Natural killer cell treated with Interleukin-12 subunit alpha and Interleukin-12 subunit beta and Interleukin-15 and Interleukin-18, amount 100 ng/mL, for 72 hours (primary cell): ENCODE measurements at regions not wholly inside any gene's neighbourhood (a gene's known extent, or its start where the extent isn't known, plus 50 kb on each side); places are given as distances from the start of the nearest gene placed in this dataset.
"Not testable (repeated sequence)": the region's sequence is repeated elsewhere in the genome, so short reads cannot be mapped to it uniquely, and the experiment has no call there.

ENCODE experiments used
- ATAC-seq, 2 donors: fragments of 150-1000 bp; cut with Tn5 transposase in 1 of 2; sonication (Bioruptor Pico), chemical (Tn5 transposase) in 1 of 2; 2 replicates each; pipeline ENCODE4 v1.10.0; 2021
- DNase-seq: peaks from one replicate; pipeline ENCODE4 v3.0.0; 2022; ENCODE audit warnings: low spot score
- H3K27ac Mint-ChIP-seq, 2 donors: 1 replicate in 1 of 2; 2 replicates in 1 of 2; pipeline ENCODE4 v1.8.0; 2022; ENCODE audit warnings: mixed read lengths in 2 of 2, mild to moderate bottlenecking in 1 of 2, moderate library complexity in 1 of 2
- H3K27me3 Mint-ChIP-seq, 2 donors: 1 replicate in 1 of 2; 2 replicates in 1 of 2; pipeline ENCODE4 v1.8.0; 2022; ENCODE audit warnings: mixed read lengths in 2 of 2
- H3K36me3 Mint-ChIP-seq: one replicate; pipeline ENCODE4 v1.8.0; 2022; ENCODE audit warnings: mixed read lengths
- H3K4me1 Mint-ChIP-seq, 2 donors: 1 replicate in 1 of 2; 2 replicates in 1 of 2; pipeline ENCODE4 v1.8.0; 2022; ENCODE audit warnings: low read depth in 2 of 2, mixed read lengths in 2 of 2, mild to moderate bottlenecking in 1 of 2
- H3K4me3 Mint-ChIP-seq: one replicate; pipeline ENCODE4 v1.8.0; 2022; ENCODE audit warnings: mixed read lengths
- H3K9me3 Mint-ChIP-seq: 2 replicates; pipeline ENCODE4 v1.8.0; 2022; ENCODE audit warnings: mixed read lengths

GRCh38 chr5:91315701-91316100 lies 67.4 kb downstream of the ARRDC3 start:
- Mint-ChIP-seq H3K27me3 (no peaks in the 10 kb centered on the region), H3K27ac (peak overlapping the region; percentile 82 to 94), H3K4me3 (no peak overlapping the region)

GRCh38 chr5:91313757-91314673 lies 69.1 kb downstream of the ARRDC3 start:
- ATAC-seq (peak; percentile 89 to 91), DNase-seq (peak; percentile 94)
- H3K4me3 Mint-ChIP-seq: peak overlapping the region; percentile 92
- peaks cover 3% of the 10 kb centered on the region for H3K9me3 Mint-ChIP-seq
- H3K27me3 Mint-ChIP-seq: no peaks in the 10 kb centered on the region
- peaks cover 12% of the 10 kb centered on the region for H3K36me3 Mint-ChIP-seq
- H3K4me1 Mint-ChIP-seq: peaks cover 48 to 51% of the 10 kb centered on the region in 2 donors
- H3K27ac Mint-ChIP-seq: peak overlapping the region; percentile 82 to 94

More at GRCh38 chr5:91315701-91316100, 67.4 kb downstream of the ARRDC3 start:
- H3K9me3 Mint-ChIP-seq: peaks cover 3% of the 10 kb centered on the region
- peaks cover 10% of the 10 kb centered on the region for H3K36me3 Mint-ChIP-seq
- peaks cover 47 to 53% of the 10 kb centered on the region in 2 donors for H3K4me1 Mint-ChIP-seq
- ATAC-seq: no peak
- no peak for DNase-seq

GRCh38 chr5:91312698-91313097 lies 70.4 kb downstream of the ARRDC3 start:
- Mint-ChIP-seq H3K27ac (peak overlapping the region; percentile 82 to 94), H3K36me3 (peaks cover 12% of the 10 kb centered on the region), H3K4me3 (peak overlapping the region; percentile 92), H3K9me3 (peaks cover 3% of the 10 kb centered on the region), H3K27me3 (no peaks in the 10 kb centered on the region), H3K4me1 (peaks cover 48 to 49% of the 10 kb centered on the region in 2 donors)
- no peak for DNase-seq
- no peak for ATAC-seq

GRCh38 chr5:91311697-91312501 lies 71.2 kb downstream of the ARRDC3 start:
- Mint-ChIP-seq H3K36me3 (peaks cover 12% of the 10 kb centered on the region), H3K27ac (peak overlapping the region; percentile 82 to 94), H3K4me3 (peak overlapping the region; percentile 92), H3K9me3 (peaks cover 3% of the 10 kb centered on the region), H3K4me1 (peaks cover 48 to 52% of the 10 kb centered on the region in 2 donors), H3K27me3 (no peaks in the 10 kb centered on the region)
- DNase-seq (peak; percentile 88), ATAC-seq (peak; percentile 89 to 91)

GRCh38 chr5:91311168-91311696 lies 71.9 kb downstream of the ARRDC3 start:
- Mint-ChIP-seq H3K4me1 (peaks cover 50 to 53% of the 10 kb centered on the region in 2 donors), H3K36me3 (peaks cover 12% of the 10 kb centered on the region), H3K9me3 (peaks cover 3% of the 10 kb centered on the region), H3K27me3 (no peaks in the 10 kb centered on the region), H3K4me3 (peak overlapping the region; percentile 92), H3K27ac (peak overlapping the region; percentile 82 to 94)
- no peak for DNase-seq
- peak in 1 of 2 donors; percentile 8 for ATAC-seq

GRCh38 chr5:91308157-91308556 lies 75.0 kb downstream of the ARRDC3 start:
- peaks cover 30 to 34% of the 10 kb centered on the region in 2 donors for H3K4me1 Mint-ChIP-seq
- H3K4me3 Mint-ChIP-seq, H3K27me3 Mint-ChIP-seq, DNase-seq, H3K9me3 Mint-ChIP-seq, ATAC-seq: not testable (repeated sequence)
- peak overlapping the region; percentile 18 to 41 for H3K27ac Mint-ChIP-seq
- peaks cover 11% of the 10 kb centered on the region for H3K36me3 Mint-ChIP-seq

- Mint-ChIP-seq H3K4me3 (no peak overlapping the region), H3K4me1 (peaks cover 19 to 25% of the 10 kb centered on the region in 2 donors), H3K9me3 (peaks cover 3% of the 10 kb centered on the region), H3K27ac (peak overlapping the region; percentile 10 to 72), H3K27me3 (no peaks in the 10 kb centered on the region), H3K36me3 (peaks cover 6% of the 10 kb centered on the region)
- no peak for DNase-seq
- no peak for ATAC-seq
Measured at GRCh38 chr5:91307048-91307447, 76.1 kb downstream of the ARRDC3 start.

GRCh38 chr5:91306497-91306896 lies 76.6 kb downstream of the ARRDC3 start:
- H3K4me1 Mint-ChIP-seq: peaks cover 13 to 22% of the 10 kb centered on the region in 2 donors
- no peaks in the 10 kb centered on the region for H3K27me3 Mint-ChIP-seq
- peaks cover 6% of the 10 kb centered on the region for H3K36me3 Mint-ChIP-seq
- H3K9me3 Mint-ChIP-seq: peaks cover 3% of the 10 kb centered on the region
- DNase-seq (no peak), ATAC-seq (no peak)
- H3K4me3 Mint-ChIP-seq: no peak overlapping the region
- peak overlapping the region in 1 of 2 donors; percentile 72 for H3K27ac Mint-ChIP-seq

GRCh38 chr5:91305640-91306039 lies 77.5 kb downstream of the ARRDC3 start:
- H3K27me3 Mint-ChIP-seq: no peaks in the 10 kb centered on the region
- ATAC-seq: no peak
- peaks cover under 1% of the 10 kb centered on the region for H3K36me3 Mint-ChIP-seq
- peak overlapping the region in 1 of 2 donors; percentile 72 for H3K27ac Mint-ChIP-seq
- no peaks in the 10 kb centered on the region for H3K9me3 Mint-ChIP-seq
- H3K4me3 Mint-ChIP-seq: no peak overlapping the region
- no peak for DNase-seq
- H3K4me1 Mint-ChIP-seq: peaks cover 5 to 16% of the 10 kb centered on the region in 2 donors

- H3K9me3 Mint-ChIP-seq, H3K27ac Mint-ChIP-seq, H3K4me3 Mint-ChIP-seq, H3K27me3 Mint-ChIP-seq, H3K36me3 Mint-ChIP-seq, ATAC-seq, DNase-seq: not testable (repeated sequence)
- H3K4me1 Mint-ChIP-seq: peaks cover 4 to 16% of the 10 kb centered on the region in 2 donors
Measured at GRCh38 chr5:91304015-91304414, 79.1 kb downstream of the ARRDC3 start.

GRCh38 chr5:91302958-91303357 lies 80.2 kb downstream of the ARRDC3 start:
- Mint-ChIP-seq H3K27ac (peak overlapping the region in 1 of 2 donors; percentile 43), H3K4me1 (peaks cover 4 to 14% of the 10 kb centered on the region in 2 donors), H3K36me3 (no peaks in the 10 kb centered on the region), H3K9me3 (no peaks in the 10 kb centered on the region), H3K27me3 (no peaks in the 10 kb centered on the region), H3K4me3 (no peak overlapping the region)
- DNase-seq: no peak
- ATAC-seq: no peak

- no peak for ATAC-seq
- Mint-ChIP-seq H3K4me1 (peaks cover 4 to 14% of the 10 kb centered on the region in 2 donors), H3K27ac (no peak overlapping the region)
Measured at GRCh38 chr5:91302305-91302704, 80.8 kb downstream of the ARRDC3 start.

GRCh38 chr5:91301106-91301846 lies 81.8 kb downstream of the ARRDC3 start:
- Mint-ChIP-seq H3K4me3 (no peak overlapping the region), H3K9me3 (no peaks in the 10 kb centered on the region), H3K27ac (peak overlapping the region in 1 of 2 donors; percentile 48), H3K36me3 (no peaks in the 10 kb centered on the region), H3K4me1 (peaks cover 3 to 10% of the 10 kb centered on the region in 2 donors), H3K27me3 (no peaks in the 10 kb centered on the region)
- no peak for DNase-seq
- peak in 1 of 2 donors; percentile 50 for ATAC-seq

More at GRCh38 chr5:91302305-91302704, 80.8 kb downstream of the ARRDC3 start:
- no peak for DNase-seq
- Mint-ChIP-seq H3K27me3 (no peaks in the 10 kb centered on the region), H3K36me3 (no peaks in the 10 kb centered on the region), H3K4me3 (no peak overlapping the region), H3K9me3 (no peaks in the 10 kb centered on the region)
